ENCODE measurements at regions not wholly inside any gene's neighbourhood (a gene's known extent, or its start where the extent isn't known, plus 50 kb on each side); places are given as distances from the start of the nearest gene placed in this dataset.

DNA sequence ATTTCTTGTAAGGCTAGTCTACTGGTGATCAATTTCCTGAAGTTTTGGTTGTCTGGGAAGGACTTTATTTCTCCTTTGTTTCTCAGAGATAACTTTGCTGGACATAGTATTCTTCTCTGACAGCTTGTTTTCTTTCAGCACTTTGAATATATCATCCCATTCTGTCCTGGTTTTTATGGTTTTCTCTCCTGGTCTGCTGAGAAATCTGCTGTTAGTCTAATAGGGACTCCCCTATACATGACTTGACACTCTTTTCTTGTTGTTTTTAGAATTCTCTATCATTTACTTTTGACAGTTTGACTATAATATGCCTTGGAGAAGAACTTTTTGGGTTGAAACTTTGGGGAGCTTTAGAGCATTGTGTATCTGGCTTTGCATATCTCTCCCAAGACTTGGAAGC, 112.5 kb downstream of the PRL start:
- TF ChIP-seq, protein P1, sequence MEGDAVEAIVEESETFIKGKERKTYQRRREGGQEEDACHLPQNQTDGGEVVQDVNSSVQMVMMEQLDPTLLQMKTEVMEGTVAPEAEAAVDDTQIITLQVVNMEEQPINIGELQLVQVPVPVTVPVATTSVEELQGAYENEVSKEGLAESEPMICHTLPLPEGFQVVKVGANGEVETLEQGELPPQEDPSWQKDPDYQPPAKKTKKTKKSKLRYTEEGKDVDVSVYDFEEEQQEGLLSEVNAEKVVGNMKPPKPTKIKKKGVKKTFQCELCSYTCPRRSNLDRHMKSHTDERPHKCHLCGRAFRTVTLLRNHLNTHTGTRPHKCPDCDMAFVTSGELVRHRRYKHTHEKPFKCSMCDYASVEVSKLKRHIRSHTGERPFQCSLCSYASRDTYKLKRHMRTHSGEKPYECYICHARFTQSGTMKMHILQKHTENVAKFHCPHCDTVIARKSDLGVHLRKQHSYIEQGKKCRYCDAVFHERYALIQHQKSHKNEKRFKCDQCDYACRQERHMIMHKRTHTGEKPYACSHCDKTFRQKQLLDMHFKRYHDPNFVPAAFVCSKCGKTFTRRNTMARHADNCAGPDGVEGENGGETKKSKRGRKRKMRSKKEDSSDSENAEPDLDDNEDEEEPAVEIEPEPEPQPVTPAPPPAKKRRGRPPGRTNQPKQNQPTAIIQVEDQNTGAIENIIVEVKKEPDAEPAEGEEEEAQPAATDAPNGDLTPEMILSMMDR (conservative IDR thresholded peaks at IDR 0.05), result no peak
- H3K4me1 Mint-ChIP-seq (ENCODE audit: unreplicated experiment), result no peaks in the 10 kb centered on the region
- H3K27me3 Mint-ChIP-seq, result no peaks in the 10 kb centered on the region
- no peak overlapping the region for H3K4me3 Mint-ChIP-seq
- peaks cover 22% of the 10 kb centered on the region for H3K9me3 Mint-ChIP-seq
- no peak overlapping the region for H3K27ac Mint-ChIP-seq
- peaks cover 50% of the 10 kb centered on the region for H3K36me3 Mint-ChIP-seq
- no peak for DNase-seq (ENCODE audit: extremely low spot score, unreplicated experiment)

DNA sequence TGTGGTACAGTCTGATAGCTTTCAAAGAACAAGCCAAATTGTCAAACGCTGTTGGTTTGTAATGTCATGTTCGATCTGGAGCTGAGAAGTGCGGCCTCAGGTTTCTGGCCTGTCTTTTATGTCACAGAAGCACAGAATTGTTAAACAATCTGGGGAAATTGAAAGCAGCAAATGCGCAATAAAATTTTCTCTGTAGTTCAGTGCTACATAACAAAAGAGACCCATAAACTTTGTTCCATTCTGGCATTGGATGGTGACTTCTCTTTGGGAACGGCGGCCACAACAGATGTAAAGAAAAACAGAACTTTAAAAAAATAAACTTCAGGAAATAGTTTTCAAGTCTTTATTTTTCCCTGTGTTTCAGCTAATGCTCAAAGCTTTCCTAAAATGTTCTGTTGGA, 106.9 kb downstream of the PRL start:
- no peak overlapping the region for H3K27ac Mint-ChIP-seq

DNA sequence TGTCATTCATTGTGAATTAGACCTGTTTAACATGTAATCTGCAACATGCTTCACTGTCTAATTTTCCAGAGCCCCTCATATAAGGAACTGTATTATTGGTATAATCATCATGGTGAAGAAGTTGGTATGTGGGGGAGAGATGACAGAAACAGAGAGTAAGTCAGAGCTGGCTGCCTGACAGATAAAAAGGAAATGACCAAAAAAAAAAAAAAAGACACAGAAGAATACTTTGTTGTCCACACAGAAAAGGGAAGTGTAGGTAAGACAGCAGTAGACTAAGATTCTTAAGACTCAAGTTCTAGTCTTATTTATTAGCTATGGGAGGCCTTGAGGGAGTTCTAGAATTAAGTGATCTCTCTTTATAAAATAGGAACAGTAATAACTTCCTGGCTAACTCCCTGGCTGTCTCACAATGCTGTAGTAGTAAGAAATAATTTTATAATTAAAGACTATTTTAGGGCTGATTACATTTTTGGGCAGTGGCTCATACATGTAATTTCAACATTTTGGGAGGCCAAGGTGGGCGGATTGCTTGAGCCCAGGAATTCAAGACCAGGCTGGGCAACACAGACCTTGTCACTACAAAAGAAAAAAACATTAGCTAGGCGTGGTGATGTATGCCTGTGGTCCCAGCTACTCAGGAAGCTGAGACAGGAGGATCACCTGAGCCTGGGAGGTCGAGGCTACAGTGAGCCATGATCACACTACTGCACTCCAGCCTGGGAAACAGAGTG, 102.5 kb downstream of the PRL start:
- Mint-ChIP-seq H3K27ac (no peak overlapping the region), H3K27me3 (no peaks in the 10 kb centered on the region), H3K9me3 (no peaks in the 10 kb centered on the region), H3K4me1 (ENCODE audit: unreplicated experiment) (peaks cover 1% of the 10 kb centered on the region), H3K4me3 (no peak overlapping the region), H3K36me3 (peaks cover 39% of the 10 kb centered on the region)
- no peak for DNase-seq (ENCODE audit: extremely low spot score, unreplicated experiment)
- TF ChIP-seq, protein P1 (conservative IDR thresholded peaks at IDR 0.05), result no peak

More for the DNA sequence above, 106.9 kb downstream of the PRL start:
- TF ChIP-seq, protein P1 (conservative IDR thresholded peaks at IDR 0.05), result no peak
- H3K27me3 Mint-ChIP-seq, result no peaks in the 10 kb centered on the region
- peaks cover 38% of the 10 kb centered on the region for H3K36me3 Mint-ChIP-seq
- no peak overlapping the region for H3K4me3 Mint-ChIP-seq
- H3K9me3 Mint-ChIP-seq, result peaks cover 5% of the 10 kb centered on the region
- DNase-seq (ENCODE audit: extremely low spot score, unreplicated experiment), result no peak
- H3K4me1 Mint-ChIP-seq (ENCODE audit: unreplicated experiment), result no peaks in the 10 kb centered on the region

DNA sequence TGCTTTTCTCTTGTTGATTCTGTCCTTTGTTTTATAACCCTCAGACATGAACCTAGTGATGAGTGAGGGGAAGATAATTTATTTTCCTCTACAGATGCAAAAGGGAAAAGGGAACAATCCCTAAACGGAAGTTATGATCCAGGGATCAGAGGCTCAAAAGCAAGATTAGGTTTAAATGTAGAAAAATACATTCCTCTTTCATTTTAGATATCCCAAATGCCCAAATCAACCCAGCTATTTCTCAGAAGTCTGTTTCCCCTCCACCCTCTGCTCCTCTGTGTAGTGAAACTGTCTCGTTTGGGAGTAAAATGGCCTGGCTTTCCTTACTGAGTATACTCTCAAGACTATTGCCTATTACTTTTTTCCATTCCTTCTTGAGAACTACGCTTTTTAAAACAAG, 97.1 kb downstream of the PRL start:
- Mint-ChIP-seq H3K4me1 (ENCODE audit: unreplicated experiment) (peaks cover 10% of the 10 kb centered on the region), H3K9me3 (peaks cover 3% of the 10 kb centered on the region), H3K4me3 (no peak overlapping the region), H3K36me3 (peaks cover 21% of the 10 kb centered on the region), H3K27ac (no peak overlapping the region), H3K27me3 (no peaks in the 10 kb centered on the region)
- TF ChIP-seq, protein P1 (conservative IDR thresholded peaks at IDR 0.05), result no peak
- no peak for DNase-seq (ENCODE audit: extremely low spot score, unreplicated experiment)

DNA sequence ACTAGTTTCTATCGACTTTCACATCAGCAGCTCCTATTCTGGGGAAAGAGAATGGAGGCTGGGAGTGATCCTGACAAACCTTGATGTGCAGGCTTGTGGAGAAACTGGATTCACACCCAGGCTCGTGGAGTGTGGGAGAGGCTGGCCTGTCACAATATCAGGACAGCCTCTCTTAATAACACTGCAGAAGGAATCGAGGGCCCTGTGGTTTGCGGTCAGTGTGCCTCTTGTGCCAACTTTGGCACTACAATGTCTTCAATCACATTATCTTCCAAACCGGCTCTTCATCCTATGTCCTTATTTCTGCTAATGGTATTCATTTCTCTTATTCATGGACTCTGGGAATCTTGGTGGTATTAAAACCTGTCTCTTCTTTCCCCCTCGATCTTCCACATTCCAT, 92.7 kb downstream of the PRL start:
- Mint-ChIP-seq H3K36me3 (peaks cover 18% of the 10 kb centered on the region), H3K4me3 (no peak overlapping the region), H3K4me1 (ENCODE audit: unreplicated experiment) (peaks cover 14% of the 10 kb centered on the region), H3K27ac (no peak overlapping the region), H3K9me3 (peaks cover 3% of the 10 kb centered on the region), H3K27me3 (no peaks in the 10 kb centered on the region)
- DNase-seq (ENCODE audit: extremely low spot score, unreplicated experiment), result no peak
- TF ChIP-seq, protein P1 (conservative IDR thresholded peaks at IDR 0.05), result no peak

All from type B pancreatic cell (in vitro differentiated cells).